ENCODE measurements at regions not wholly inside any gene's neighbourhood (a gene's known extent, or its start where the extent isn't known, plus 50 kb on each side); places are given as distances from the start of the nearest gene placed in this dataset.

- no peak for DNase-seq
Observed at GRCh38 chr7:156118248-156118645, 306.0 kb upstream of the SHH start.

GRCh38 chr7:156117542-156118247, 305.4 kb upstream of the SHH start:
- no peak for DNase-seq

- no peak for DNase-seq
Observed at GRCh38 chr7:156116514-156117215, 304.4 kb upstream of the SHH start.

- DNase-seq, result no peak
Observed at GRCh38 chr7:156115582-156115981, 303.3 kb upstream of the SHH start.

GRCh38 chr7:156113731-156114130, 301.5 kb upstream of the SHH start:
- no peak for DNase-seq

GRCh38 chr7:156109988-156110387, 297.7 kb upstream of the SHH start:
- DNase-seq, result no peak

GRCh38 chr7:156109076-156109475, 296.8 kb upstream of the SHH start:
- DNase-seq, result no peak

- DNase-seq, result no peak
Observed at GRCh38 chr7:156107957-156108356, 295.7 kb upstream of the SHH start.

GRCh38 chr7:156106107-156106426, 293.8 kb upstream of the SHH start:
- no peak for DNase-seq

- DNase-seq, result no peak
Observed at GRCh38 chr7:156105337-156106106, 293.3 kb upstream of the SHH start.

- no peak for DNase-seq
Observed at GRCh38 chr7:156104501-156105336, 292.5 kb upstream of the SHH start.

GRCh38 chr7:156102267-156102666, 290.0 kb upstream of the SHH start:
- no peak for DNase-seq

GRCh38 chr7:156101355-156101754, 289.1 kb upstream of the SHH start:
- no peak for DNase-seq

GRCh38 chr7:156100086-156100485, 287.8 kb upstream of the SHH start:
- no peak for DNase-seq

GRCh38 chr7:156099085-156099484, 286.8 kb upstream of the SHH start:
- no peak for DNase-seq

GRCh38 chr7:156096771-156097538, 284.7 kb upstream of the SHH start:
- DNase-seq, result no peak

- DNase-seq, result no peak
Observed at GRCh38 chr7:156095908-156096539, 283.8 kb upstream of the SHH start.

GRCh38 chr7:156094350-156095146, 282.3 kb upstream of the SHH start:
- no peak for DNase-seq

- no peak for DNase-seq
Observed at GRCh38 chr7:156092307-156092706, 280.0 kb upstream of the SHH start.

- no peak for DNase-seq
Observed at GRCh38 chr7:156091519-156092080, 279.3 kb upstream of the SHH start.

- no peak for DNase-seq
Observed at GRCh38 chr7:156090988-156091387, 278.7 kb upstream of the SHH start.

Data from NCI-H2081 (cell line).